Activated T-cell treated with anti-CD3 and anti-CD28 coated beads, Interleukin-2, amount 50 U/mL, for 4 hours (primary cell): ENCODE measurements at regions not wholly inside any gene's neighbourhood (a gene's known extent, or its start where the extent isn't known, plus 50 kb on each side); places are given as distances from the start of the nearest gene placed in this dataset.
"Not testable (repeated sequence)": the region's sequence is repeated elsewhere in the genome, so short reads cannot be mapped to it uniquely, and the experiment has no call there.

ENCODE experiments used
- ATAC-seq, 2 donors: fragments of 200-7000 bp; cut with Tn5 transposase; one replicate each; pipeline ENCODE4 v1.10.0; 2021
- DNase-seq: peaks from one replicate; pipeline ENCODE4 v3.0.0-alpha.2; 2020
- H3K27me3 Mint-ChIP-seq: one replicate; pipeline ENCODE4 v1.8.0; 2021; ENCODE audit warnings: low read depth, mixed read lengths
- H3K36me3 Mint-ChIP-seq: one replicate; pipeline ENCODE4 v1.8.0; 2022; ENCODE audit warnings: mixed read lengths; ENCODE audit not compliant: insufficient read depth
- H3K4me1 Mint-ChIP-seq: one replicate; pipeline ENCODE4 v1.8.0; 2021; ENCODE audit warnings: low read depth, mixed read lengths
- H3K4me3 Mint-ChIP-seq: one replicate; pipeline ENCODE4 v1.8.0; 2021; ENCODE audit warnings: mild to moderate bottlenecking, moderate library complexity, mixed read lengths
- H3K9me3 Mint-ChIP-seq: one replicate; pipeline ENCODE4 v1.8.0; 2021; ENCODE audit warnings: mixed read lengths

GRCh38 chr11:38721586-38722315, 2123.7 kb upstream of the RAG2 start:
- no peak for ATAC-seq
- DNase-seq = no peak
- no peaks in the 10 kb centered on the region for H3K36me3 Mint-ChIP-seq

GRCh38 chr11:38718659-38719058, 2120.6 kb upstream of the RAG2 start:
- no peaks in the 10 kb centered on the region for H3K4me1 Mint-ChIP-seq
- H3K27me3 Mint-ChIP-seq = no peaks in the 10 kb centered on the region
- H3K9me3 Mint-ChIP-seq = peaks cover 12% of the 10 kb centered on the region
- ATAC-seq (no peak), DNase-seq (no peak)
- no peaks in the 10 kb centered on the region for H3K36me3 Mint-ChIP-seq
- no peak overlapping the region for H3K4me3 Mint-ChIP-seq

More at GRCh38 chr11:38721586-38722315, 2123.7 kb upstream of the RAG2 start:
- no peak overlapping the region for H3K4me3 Mint-ChIP-seq
- no peaks in the 10 kb centered on the region for H3K4me1 Mint-ChIP-seq
- H3K27me3 Mint-ChIP-seq = no peaks in the 10 kb centered on the region
- H3K9me3 Mint-ChIP-seq = peaks cover 6% of the 10 kb centered on the region

GRCh38 chr11:38718049-38718448, 2120.0 kb upstream of the RAG2 start:
- H3K4me1 Mint-ChIP-seq = no peaks in the 10 kb centered on the region
- H3K36me3 Mint-ChIP-seq = no peaks in the 10 kb centered on the region
- no peak overlapping the region for H3K4me3 Mint-ChIP-seq
- ATAC-seq = no peak
- H3K27me3 Mint-ChIP-seq = no peaks in the 10 kb centered on the region
- DNase-seq = no peak
- peaks cover 15% of the 10 kb centered on the region for H3K9me3 Mint-ChIP-seq

- Mint-ChIP-seq H3K4me3 (no peak overlapping the region), H3K36me3 (no peaks in the 10 kb centered on the region), H3K9me3 (peaks cover 25% of the 10 kb centered on the region), H3K4me1 (no peaks in the 10 kb centered on the region), H3K27me3 (no peaks in the 10 kb centered on the region)
- DNase-seq = no peak
- ATAC-seq = no peak
Observed at GRCh38 chr11:38711110-38711509, 2113.1 kb upstream of the RAG2 start.

- no peaks in the 10 kb centered on the region for H3K36me3 Mint-ChIP-seq
- H3K4me3 Mint-ChIP-seq = no peak overlapping the region
Observed at GRCh38 chr11:38710262-38710661, 2112.2 kb upstream of the RAG2 start.

GRCh38 chr11:38700111-38700510, 2102.1 kb upstream of the RAG2 start:
- H3K27me3 Mint-ChIP-seq = no peaks in the 10 kb centered on the region
- peaks cover 21% of the 10 kb centered on the region for H3K9me3 Mint-ChIP-seq
- H3K4me1 Mint-ChIP-seq = no peaks in the 10 kb centered on the region
- no peak for DNase-seq
- ATAC-seq = no peak
- no peaks in the 10 kb centered on the region for H3K36me3 Mint-ChIP-seq
- H3K4me3 Mint-ChIP-seq = no peak overlapping the region

More at GRCh38 chr11:38710262-38710661, 2112.2 kb upstream of the RAG2 start:
- H3K4me1 Mint-ChIP-seq = no peaks in the 10 kb centered on the region
- peaks cover 26% of the 10 kb centered on the region for H3K9me3 Mint-ChIP-seq
- DNase-seq (no peak), ATAC-seq (no peak)
- no peaks in the 10 kb centered on the region for H3K27me3 Mint-ChIP-seq

- Mint-ChIP-seq H3K4me1 (no peaks in the 10 kb centered on the region), H3K4me3 (no peak overlapping the region), H3K9me3 (peaks cover 21% of the 10 kb centered on the region), H3K27me3 (no peaks in the 10 kb centered on the region), H3K36me3 (no peaks in the 10 kb centered on the region)
- ATAC-seq (no peak), DNase-seq (no peak)
Observed at GRCh38 chr11:38693306-38693705, 2095.3 kb upstream of the RAG2 start.

GRCh38 chr11:38690211-38690610, 2092.2 kb upstream of the RAG2 start:
- not testable (repeated sequence) for H3K36me3 Mint-ChIP-seq, DNase-seq, H3K4me1 Mint-ChIP-seq, H3K4me3 Mint-ChIP-seq, H3K27me3 Mint-ChIP-seq, ATAC-seq
- H3K9me3 Mint-ChIP-seq = peaks cover 14% of the 10 kb centered on the region

GRCh38 chr11:38687008-38687407, 2089.0 kb upstream of the RAG2 start:
- no peak for ATAC-seq

GRCh38 chr11:38683484-38683883, 2085.4 kb upstream of the RAG2 start:
- Mint-ChIP-seq H3K36me3 (no peaks in the 10 kb centered on the region), H3K4me1 (no peaks in the 10 kb centered on the region), H3K4me3 (no peak overlapping the region), H3K27me3 (no peaks in the 10 kb centered on the region), H3K9me3 (peaks cover 14% of the 10 kb centered on the region)
- DNase-seq (no peak), ATAC-seq (no peak)

More at GRCh38 chr11:38687008-38687407, 2089.0 kb upstream of the RAG2 start:
- H3K27me3 Mint-ChIP-seq = no peaks in the 10 kb centered on the region
- H3K36me3 Mint-ChIP-seq = no peaks in the 10 kb centered on the region
- H3K4me3 Mint-ChIP-seq = no peak overlapping the region
- H3K9me3 Mint-ChIP-seq = peaks cover 10% of the 10 kb centered on the region
- no peak for DNase-seq
- no peaks in the 10 kb centered on the region for H3K4me1 Mint-ChIP-seq

- no peaks in the 10 kb centered on the region for H3K36me3 Mint-ChIP-seq
- no peak for DNase-seq
- H3K4me1 Mint-ChIP-seq = no peaks in the 10 kb centered on the region
- H3K9me3 Mint-ChIP-seq = peaks cover 22% of the 10 kb centered on the region
- no peak for ATAC-seq
- H3K4me3 Mint-ChIP-seq = no peak overlapping the region
- no peaks in the 10 kb centered on the region for H3K27me3 Mint-ChIP-seq
Observed at GRCh38 chr11:38680746-38681145, 2082.7 kb upstream of the RAG2 start.

GRCh38 chr11:38680166-38680565, 2082.1 kb upstream of the RAG2 start:
- no peak for ATAC-seq
- Mint-ChIP-seq H3K4me1 (no peaks in the 10 kb centered on the region), H3K27me3 (no peaks in the 10 kb centered on the region), H3K4me3 (no peak overlapping the region), H3K36me3 (no peaks in the 10 kb centered on the region), H3K9me3 (peaks cover 26% of the 10 kb centered on the region)
- no peak for DNase-seq

- no peaks in the 10 kb centered on the region for H3K36me3 Mint-ChIP-seq
- no peak for DNase-seq
- H3K9me3 Mint-ChIP-seq = peaks cover 17% of the 10 kb centered on the region
- no peak overlapping the region for H3K4me3 Mint-ChIP-seq
- no peak for ATAC-seq
- no peaks in the 10 kb centered on the region for H3K4me1 Mint-ChIP-seq
- H3K27me3 Mint-ChIP-seq = no peaks in the 10 kb centered on the region
Observed at GRCh38 chr11:38672445-38672844, 2074.4 kb upstream of the RAG2 start.

- H3K4me1 Mint-ChIP-seq = no peaks in the 10 kb centered on the region
- no peaks in the 10 kb centered on the region for H3K36me3 Mint-ChIP-seq
- H3K4me3 Mint-ChIP-seq = no peak overlapping the region
- peaks cover 6% of the 10 kb centered on the region for H3K9me3 Mint-ChIP-seq
- no peak for ATAC-seq
- no peak for DNase-seq
- no peaks in the 10 kb centered on the region for H3K27me3 Mint-ChIP-seq
Observed at GRCh38 chr11:38667359-38667758, 2069.3 kb upstream of the RAG2 start.

GRCh38 chr11:38648604-38649003, 2050.6 kb upstream of the RAG2 start:
- Mint-ChIP-seq H3K36me3 (no peaks in the 10 kb centered on the region), H3K9me3 (peaks cover 9% of the 10 kb centered on the region), H3K4me3 (no peak overlapping the region), H3K4me1 (no peaks in the 10 kb centered on the region), H3K27me3 (no peaks in the 10 kb centered on the region)
- DNase-seq (no peak), ATAC-seq (no peak)
